ENCODE measurements at regions not wholly inside any gene's neighbourhood (a gene's known extent, or its start where the extent isn't known, plus 50 kb on each side); places are given as distances from the start of the nearest gene placed in this dataset.

- Histone ChIP-seq H3K36me3 (ENCODE audit: control insufficient read depth, insufficient read depth, low read length) (no peaks in the 10 kb centered on the region), H3K4me1 (no peaks in the 10 kb centered on the region), H3K4me3 (ENCODE audit: low read depth, low read length) (no peak overlapping the region), H3K27me3 (replicated peaks; ENCODE audit: control insufficient read depth, insufficient read depth, low read length) (no peaks in the 10 kb centered on the region), H3K9me3 (no peaks in the 10 kb centered on the region)
- ChIA-PET CTCF (no interaction called here), POLR2A (no interaction called here)
- Mint-ChIP-seq H3K4me3 (ENCODE audit: unreplicated experiment) (no peak overlapping the region), H3K36me3 (ENCODE audit: insufficient read depth, unreplicated experiment) (no peaks in the 10 kb centered on the region), H3K27me3 (ENCODE audit: insufficient read depth, unreplicated experiment) (peaks cover 3% of the 10 kb centered on the region), H3K27ac (ENCODE audit: unreplicated experiment) (no peak overlapping the region), H3K4me1 (ENCODE audit: low read depth, unreplicated experiment) (no peaks in the 10 kb centered on the region), H3K9me3 (ENCODE audit: unreplicated experiment) (no peaks in the 10 kb centered on the region)
- BruUV-seq (replicated peaks): no TSS peak
- intact Hi-C loops (cut with micrococcal nuclease; ENCODE audit: unreplicated experiment): no loop called here
- TF ChIP-seq CTCF (IDR thresholded peaks at IDR 0.05; ENCODE audit: insufficient read depth in 1 of 2, low read depth in 1 of 2, low read length in 1 of 2, severe bottlenecking in 1 of 2, unreplicated experiment in 1 of 2): no peak
- DNase-seq: no peak
Observed at GRCh38 chr3:159001711-159002110, 199.9 kb downstream of the MFSD1 start.

- Histone ChIP-seq H3K4me3 (ENCODE audit: low read depth, low read length) (no peak overlapping the region), H3K4me1 (no peaks in the 10 kb centered on the region), H3K27me3 (replicated peaks; ENCODE audit: control insufficient read depth, insufficient read depth, low read length) (no peaks in the 10 kb centered on the region), H3K9me3 (no peaks in the 10 kb centered on the region), H3K36me3 (ENCODE audit: control insufficient read depth, insufficient read depth, low read length) (no peaks in the 10 kb centered on the region)
- H3K4me1 Mint-ChIP-seq (ENCODE audit: low read depth, unreplicated experiment): no peaks in the 10 kb centered on the region
- H3K4me3 Mint-ChIP-seq (ENCODE audit: unreplicated experiment): no peak overlapping the region
- no peak overlapping the region for H3K27ac Mint-ChIP-seq (ENCODE audit: unreplicated experiment)
- ChIA-PET CTCF (no interaction called here), POLR2A (no interaction called here)
- peaks cover 16% of the 10 kb centered on the region for H3K27me3 Mint-ChIP-seq (ENCODE audit: insufficient read depth, unreplicated experiment)
- BruUV-seq (replicated peaks): no TSS peak
- no peaks in the 10 kb centered on the region for H3K36me3 Mint-ChIP-seq (ENCODE audit: insufficient read depth, unreplicated experiment)
- no peaks in the 10 kb centered on the region for H3K9me3 Mint-ChIP-seq (ENCODE audit: unreplicated experiment)
- no peak for DNase-seq
- TF ChIP-seq CTCF (IDR thresholded peaks at IDR 0.05; ENCODE audit: insufficient read depth in 1 of 2, low read depth in 1 of 2, low read length in 1 of 2, severe bottlenecking in 1 of 2, unreplicated experiment in 1 of 2): no peak
- intact Hi-C loops (cut with micrococcal nuclease; ENCODE audit: unreplicated experiment): no loop called here
Observed at GRCh38 chr3:159005137-159005536, 203.3 kb downstream of the MFSD1 start.

DNA sequence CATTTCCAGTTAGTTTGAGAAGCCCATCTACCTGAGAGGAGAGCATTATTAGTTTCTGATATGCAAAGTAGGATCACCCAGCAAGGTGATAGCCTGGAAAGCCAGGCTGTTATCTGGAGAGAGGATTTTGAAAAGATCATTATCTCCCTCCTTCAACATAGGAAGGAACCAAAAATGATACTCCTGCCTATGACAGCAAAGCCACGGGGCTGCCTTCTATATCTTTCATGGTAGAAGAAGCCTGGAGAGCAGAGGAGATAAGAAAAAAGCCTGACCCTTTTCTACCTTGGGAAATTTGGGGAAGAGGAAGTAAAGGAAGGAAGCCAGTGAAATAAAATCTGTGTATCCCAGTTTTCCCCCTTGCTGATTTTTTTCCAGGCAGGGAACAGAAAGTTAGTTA, 205.5 kb downstream of the MFSD1 start:
- H3K4me1 ChIP-seq: no peaks in the 10 kb centered on the region
- DNase-seq: no peak
- H3K36me3 ChIP-seq (ENCODE audit: control insufficient read depth, insufficient read depth, low read length): no peaks in the 10 kb centered on the region
- Mint-ChIP-seq H3K4me1 (ENCODE audit: low read depth, unreplicated experiment) (no peaks in the 10 kb centered on the region), H3K36me3 (ENCODE audit: insufficient read depth, unreplicated experiment) (no peaks in the 10 kb centered on the region), H3K9me3 (ENCODE audit: unreplicated experiment) (no peaks in the 10 kb centered on the region), H3K27me3 (ENCODE audit: insufficient read depth, unreplicated experiment) (peaks cover 16% of the 10 kb centered on the region), H3K27ac (ENCODE audit: unreplicated experiment) (no peak overlapping the region), H3K4me3 (ENCODE audit: unreplicated experiment) (no peak overlapping the region)
- CTCF ChIA-PET: no interaction called here
- POLR2A ChIA-PET: no interaction called here
- intact Hi-C loops (cut with micrococcal nuclease; ENCODE audit: unreplicated experiment): no loop called here
- H3K9me3 ChIP-seq: no peaks in the 10 kb centered on the region
- BruUV-seq (replicated peaks): no TSS peak
- no peaks in the 10 kb centered on the region for H3K27me3 ChIP-seq (replicated peaks; ENCODE audit: control insufficient read depth, insufficient read depth, low read length)
- TF ChIP-seq CTCF (IDR thresholded peaks at IDR 0.05; ENCODE audit: insufficient read depth in 1 of 2, low read depth in 1 of 2, low read length in 1 of 2, severe bottlenecking in 1 of 2, unreplicated experiment in 1 of 2): no peak
- no peak overlapping the region for H3K4me3 ChIP-seq (ENCODE audit: low read depth, low read length)
